GM12878 (cell line): ENCODE measurements at regions not wholly inside any gene's neighbourhood (a gene's known extent, or its start where the extent isn't known, plus 50 kb on each side); places are given as distances from the start of the nearest gene placed in this dataset.

Source experiments
- ATAC-seq: fragments of 200-7000 bp; cut with Tn5 transposase; 3 replicates; pipeline ENCODE4 v1.9.1; 2020; ENCODE audit warnings: mild to moderate bottlenecking, moderate library complexity
- BruUV-seq: library from RNA; stranded (reverse); fragments of 400-500 nt; replicated peaks from 2 replicates; lab custom pipeline; 2021; lab: Mats Ljungman, UMichigan
- CTCF ChIA-PET: fragments of 300-600 bp; sonication (Branson Sonifier 250); formaldehyde crosslinking; extraction: SDS; loops from one replicate; lab custom pipeline; 2021; ENCODE audit warnings: inconsistent platforms; lab: Yijun Ruan, JAX
- POLR2A ChIA-PET: fragments of 350-600 bp; formaldehyde crosslinking; extraction: SDS; loops from one replicate; lab custom pipeline; 2021; ENCODE audit warnings: inconsistent platforms; lab: Charles Lee
- RAD21 ChIA-PET: fragments of 300-600 bp; sonication (Branson Sonifier 250); formaldehyde crosslinking; loops from one replicate; lab custom pipeline; 2023; ENCODE audit warnings: antibody characterized with exemption; ENCODE audit not compliant: unreplicated experiment; lab: Charles Lee
- SMC1A ChIA-PET: fragments of 300-600 bp; sonication (Branson Sonifier 250); formaldehyde crosslinking; loops from one replicate; lab custom pipeline; 2023; ENCODE audit not compliant: unreplicated experiment, uncharacterized antibody; lab: Charles Lee
- DNase-seq: peaks from one replicate; pipeline ENCODE4 v3.0.0-alpha.2; 2011; ENCODE audit warnings: low read depth, low spot score
- FAIRE-seq: peaks from 3 replicates; lab custom pipeline; 2011; peaks lifted over from hg19 to GRCh38; lab: Jason Lieb, UNC
- H2AFZ ChIP-seq: 2 replicates; pipeline ENCODE4 v1.6.0; 2011; ENCODE audit warnings: low read depth, low read length, control low read depth; ENCODE audit not compliant: control insufficient read depth
- H3K27ac ChIP-seq: 2 replicates; pipeline ENCODE4 v1.5.1; 2011; ENCODE audit warnings: control low read depth; ENCODE audit not compliant: control insufficient read depth, insufficient read depth
- H3K27me3 ChIP-seq, 2 experiments: replicated peaks in 1 of 2; 2 replicates each; pipeline versions ENCODE4 v1.6.0 to v1.6.1; 2011; ENCODE audit warnings: low read length in 1 of 2; ENCODE audit not compliant: control insufficient read depth in 2 of 2, insufficient read depth in 2 of 2
- H3K36me3 ChIP-seq, 2 experiments: 2 replicates each; pipeline ENCODE4 v1.5.1; 2011; ENCODE audit warnings: low read length in 1 of 2; ENCODE audit not compliant: control insufficient read depth in 2 of 2, insufficient read depth in 2 of 2
- H3K4me1 ChIP-seq: 2 replicates; pipeline ENCODE4 v1.6.1; 2011; ENCODE audit warnings: mild to moderate bottlenecking, low read length, moderate library complexity, mixed read lengths; ENCODE audit not compliant: control insufficient read depth, insufficient read depth
- H3K4me2 ChIP-seq: 2 replicates; pipeline ENCODE4 v1.6.0; 2011; ENCODE audit warnings: control low read depth; ENCODE audit not compliant: control insufficient read depth, insufficient read depth
- H3K4me3 ChIP-seq: fragments of 200-600 bp; sonication (generic); 2 replicates; pipeline ENCODE4 v1.5.1; 2016
- H3K79me2 ChIP-seq: 2 replicates; pipeline ENCODE4 v1.6.0; 2011; ENCODE audit warnings: low read length; ENCODE audit not compliant: control insufficient read depth, insufficient read depth
- H3K9ac ChIP-seq: 2 replicates; pipeline ENCODE4 v1.8.0; 2011; ENCODE audit warnings: low read length, control low read depth, mixed read lengths; ENCODE audit not compliant: control insufficient read depth, insufficient read depth
- H3K9me3 ChIP-seq: replicated peaks from 3 replicates; pipeline ENCODE4 v1.5.1; 2011; ENCODE audit warnings: mild to moderate bottlenecking, low read length; ENCODE audit not compliant: control insufficient read depth, insufficient read depth
- H4K20me1 ChIP-seq: 2 replicates; pipeline ENCODE4 v1.6.0; 2011; ENCODE audit not compliant: control insufficient read depth, insufficient read depth
- BMI1 ChIP-seq: fragments of 450-650 bp; IDR thresholded peaks from 2 replicates; pipeline ENCODE4 v1.6.1; 2016; ENCODE audit warnings: mild to moderate bottlenecking, moderate library complexity, borderline replicate concordance
- CHD2 ChIP-seq: IDR thresholded peaks from 2 replicates; pipeline ENCODE4 v1.6.1; 2011; ENCODE audit warnings: low read depth, low read length, improper control_type of control experiment, borderline replicate concordance
- IKZF1 ChIP-seq: fragments of 450-650 bp; conservative IDR thresholded peaks from 2 replicates; pipeline ENCODE4 v1.6.1; 2017; ENCODE audit warnings: antibody characterized with exemption, mild to moderate bottlenecking
- IRF4 ChIP-seq: IDR thresholded peaks from 2 replicates; pipeline ENCODE4 v1.6.1; 2011; ENCODE audit warnings: low read depth, low read length
- JUND ChIP-seq: IDR thresholded peaks from 2 replicates; pipeline ENCODE4 v1.6.1; 2012; ENCODE audit warnings: low read depth, mild to moderate bottlenecking, low read length, improper control_type of control experiment, moderate library complexity
- MAX ChIP-seq: IDR thresholded peaks from 2 replicates; pipeline ENCODE4 v1.6.1; 2012; ENCODE audit warnings: low read depth, low read length, improper control_type of control experiment
- POLR2A ChIP-seq: IDR thresholded peaks from 2 replicates; pipeline ENCODE4 v1.6.1; 2011; ENCODE audit warnings: low read depth, mild to moderate bottlenecking, low read length
- SMAD1 ChIP-seq: fragments of 450-650 bp; IDR thresholded peaks from 2 replicates; pipeline ENCODE4 v1.6.1; 2018; ENCODE audit warnings: mild to moderate bottlenecking, low read depth; ENCODE audit not compliant: partially characterized antibody
- SMC3 ChIP-seq: IDR thresholded peaks from 2 replicates; pipeline ENCODE4 v1.6.1; 2011; ENCODE audit warnings: low read length, improper control_type of control experiment, borderline replicate concordance
- STAT3 ChIP-seq: IDR thresholded peaks from 2 replicates; pipeline ENCODE4 v1.6.1; 2011; ENCODE audit warnings: low read depth, low read length, improper control_type of control experiment
- in situ Hi-C: fragments of 300-500 bp; cut with MboI; formaldehyde crosslinking; loops from 9 replicates; pipeline ENCODE4 v1.14.3; 2018; ENCODE audit warnings: mixed read lengths
- intact Hi-C: fragments of 100-400 bp; cut with micrococcal nuclease; formaldehyde crosslinking; loops from one replicate; pipeline ENCODE4 v1.14.2; 2022; ENCODE audit not compliant: unreplicated experiment
- TF ChIP-seq, protein P1 (sequence below): IDR thresholded peaks from 2 replicates; pipeline ENCODE4 v1.6.1; 2012; ENCODE audit warnings: low read depth, low read length, improper control_type of control experiment
- TF ChIP-seq, protein P2 (sequence below): IDR thresholded peaks from 2 replicates; pipeline ENCODE4 v1.6.1; 2011; ENCODE audit warnings: borderline replicate concordance, low read depth, mild to moderate bottlenecking, moderate library complexity, low read length; ENCODE audit not compliant: insufficient read depth, poor library complexity, severe bottlenecking
- TF ChIP-seq, protein P3 (sequence below): IDR thresholded peaks from 2 replicates; pipeline ENCODE4 v1.6.1; 2012; ENCODE audit warnings: improper control_type of control experiment, low read depth, low read length; ENCODE audit not compliant: insufficient replicate concordance

DNA sequence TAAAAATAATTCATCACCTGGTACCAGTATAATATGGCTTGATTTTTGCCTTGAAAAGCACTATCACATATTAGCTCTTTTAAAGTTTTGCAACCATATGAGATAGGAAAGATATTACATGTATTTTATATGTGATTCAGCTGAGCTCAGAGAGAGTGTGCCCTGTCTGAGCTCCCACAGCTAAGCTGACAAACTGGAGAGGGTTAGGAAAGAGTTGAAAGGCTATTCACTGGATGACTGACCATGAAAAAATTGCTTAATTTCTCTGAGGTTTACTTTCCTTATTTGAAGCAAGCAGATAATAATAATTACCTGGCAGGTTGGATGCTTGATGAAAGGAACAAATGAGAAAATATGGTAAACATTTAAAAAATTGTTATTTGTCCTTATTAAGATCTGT is 97.4 kb upstream of the CCDC80 start:
- no peak for FAIRE-seq
- H3K36me3 ChIP-seq = no peaks in the 10 kb centered on the region
- intact Hi-C loops (no loop called here), in situ Hi-C loops (loop anchor here (5.0 kb wide), 1 partner anchor 239 kb away; the partner anchor contains the start of gene CD200R1)
- TF ChIP-seq IRF4 (no peak), MAX (no peak), CHD2 (no peak), IKZF1 (no peak), JUND (no peak), BMI1 (no peak), POLR2A (no peak), SMAD1 (no peak), SMC3 (no peak), STAT3 (no peak)
- TF ChIP-seq, protein P1, sequence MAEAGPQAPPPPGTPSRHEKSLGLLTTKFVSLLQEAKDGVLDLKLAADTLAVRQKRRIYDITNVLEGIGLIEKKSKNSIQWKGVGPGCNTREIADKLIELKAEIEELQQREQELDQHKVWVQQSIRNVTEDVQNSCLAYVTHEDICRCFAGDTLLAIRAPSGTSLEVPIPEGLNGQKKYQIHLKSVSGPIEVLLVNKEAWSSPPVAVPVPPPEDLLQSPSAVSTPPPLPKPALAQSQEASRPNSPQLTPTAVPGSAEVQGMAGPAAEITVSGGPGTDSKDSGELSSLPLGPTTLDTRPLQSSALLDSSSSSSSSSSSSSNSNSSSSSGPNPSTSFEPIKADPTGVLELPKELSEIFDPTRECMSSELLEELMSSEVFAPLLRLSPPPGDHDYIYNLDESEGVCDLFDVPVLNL = no peak
- TF ChIP-seq, protein P2, sequence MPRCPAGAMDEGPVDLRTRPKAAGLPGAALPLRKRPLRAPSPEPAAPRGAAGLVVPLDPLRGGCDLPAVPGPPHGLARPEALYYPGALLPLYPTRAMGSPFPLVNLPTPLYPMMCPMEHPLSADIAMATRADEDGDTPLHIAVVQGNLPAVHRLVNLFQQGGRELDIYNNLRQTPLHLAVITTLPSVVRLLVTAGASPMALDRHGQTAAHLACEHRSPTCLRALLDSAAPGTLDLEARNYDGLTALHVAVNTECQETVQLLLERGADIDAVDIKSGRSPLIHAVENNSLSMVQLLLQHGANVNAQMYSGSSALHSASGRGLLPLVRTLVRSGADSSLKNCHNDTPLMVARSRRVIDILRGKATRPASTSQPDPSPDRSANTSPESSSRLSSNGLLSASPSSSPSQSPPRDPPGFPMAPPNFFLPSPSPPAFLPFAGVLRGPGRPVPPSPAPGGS = no peak
- TF ChIP-seq, protein P3, sequence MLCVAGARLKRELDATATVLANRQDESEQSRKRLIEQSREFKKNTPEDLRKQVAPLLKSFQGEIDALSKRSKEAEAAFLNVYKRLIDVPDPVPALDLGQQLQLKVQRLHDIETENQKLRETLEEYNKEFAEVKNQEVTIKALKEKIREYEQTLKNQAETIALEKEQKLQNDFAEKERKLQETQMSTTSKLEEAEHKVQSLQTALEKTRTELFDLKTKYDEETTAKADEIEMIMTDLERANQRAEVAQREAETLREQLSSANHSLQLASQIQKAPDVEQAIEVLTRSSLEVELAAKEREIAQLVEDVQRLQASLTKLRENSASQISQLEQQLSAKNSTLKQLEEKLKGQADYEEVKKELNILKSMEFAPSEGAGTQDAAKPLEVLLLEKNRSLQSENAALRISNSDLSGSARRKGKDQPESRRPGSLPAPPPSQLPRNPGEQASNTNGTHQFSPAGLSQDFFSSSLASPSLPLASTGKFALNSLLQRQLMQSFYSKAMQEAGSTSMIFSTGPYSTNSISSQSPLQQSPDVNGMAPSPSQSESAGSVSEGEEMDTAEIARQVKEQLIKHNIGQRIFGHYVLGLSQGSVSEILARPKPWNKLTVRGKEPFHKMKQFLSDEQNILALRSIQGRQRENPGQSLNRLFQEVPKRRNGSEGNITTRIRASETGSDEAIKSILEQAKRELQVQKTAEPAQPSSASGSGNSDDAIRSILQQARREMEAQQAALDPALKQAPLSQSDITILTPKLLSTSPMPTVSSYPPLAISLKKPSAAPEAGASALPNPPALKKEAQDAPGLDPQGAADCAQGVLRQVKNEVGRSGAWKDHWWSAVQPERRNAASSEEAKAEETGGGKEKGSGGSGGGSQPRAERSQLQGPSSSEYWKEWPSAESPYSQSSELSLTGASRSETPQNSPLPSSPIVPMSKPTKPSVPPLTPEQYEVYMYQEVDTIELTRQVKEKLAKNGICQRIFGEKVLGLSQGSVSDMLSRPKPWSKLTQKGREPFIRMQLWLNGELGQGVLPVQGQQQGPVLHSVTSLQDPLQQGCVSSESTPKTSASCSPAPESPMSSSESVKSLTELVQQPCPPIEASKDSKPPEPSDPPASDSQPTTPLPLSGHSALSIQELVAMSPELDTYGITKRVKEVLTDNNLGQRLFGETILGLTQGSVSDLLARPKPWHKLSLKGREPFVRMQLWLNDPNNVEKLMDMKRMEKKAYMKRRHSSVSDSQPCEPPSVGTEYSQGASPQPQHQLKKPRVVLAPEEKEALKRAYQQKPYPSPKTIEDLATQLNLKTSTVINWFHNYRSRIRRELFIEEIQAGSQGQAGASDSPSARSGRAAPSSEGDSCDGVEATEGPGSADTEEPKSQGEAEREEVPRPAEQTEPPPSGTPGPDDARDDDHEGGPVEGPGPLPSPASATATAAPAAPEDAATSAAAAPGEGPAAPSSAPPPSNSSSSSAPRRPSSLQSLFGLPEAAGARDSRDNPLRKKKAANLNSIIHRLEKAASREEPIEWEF = no peak
- RAD21 ChIA-PET = interaction anchor here (0.7 to 5.4 kb wide), 4 partner anchors 35 to 297 kb away, joined by 3 to 99 read pairs (median 33); partner anchors contain the start of gene CD200R1
- H3K9me3 ChIP-seq = no peaks in the 10 kb centered on the region
- H2AFZ ChIP-seq = no peak overlapping the region
- no peaks in the 10 kb centered on the region for H4K20me1 ChIP-seq
- H3K27me3 ChIP-seq = no peaks in the 10 kb centered on the region; a peak in 2 of 4 replicates
- DNase-seq = no peak
- no peak overlapping the region for H3K9ac ChIP-seq
- SMC1A ChIA-PET = interaction anchor here (0.9 to 8.1 kb wide), 6 partner anchors 9 to 244 kb away, joined by 4 to 174 read pairs (median 50); partner anchors contain the start of gene CD200R1
- no peak overlapping the region for H3K4me3 ChIP-seq
- CTCF ChIA-PET = interaction anchor here (0.8 to 6.8 kb wide), 8 partner anchors 96 to 599 kb away, joined by 3 to 165 read pairs (median 4); partner anchors contain the start of gene SLC9C1
- H3K4me2 ChIP-seq = no peak overlapping the region
- no peaks in the 10 kb centered on the region for H3K79me2 ChIP-seq
- H3K27ac ChIP-seq = no peak overlapping the region
- POLR2A ChIA-PET = no interaction called here
- no peaks in the 10 kb centered on the region for H3K4me1 ChIP-seq
- ATAC-seq = no peak
- no TSS peak for BruUV-seq
